ENCODE measurements at regions not wholly inside any gene's neighbourhood (a gene's known extent, or its start where the extent isn't known, plus 50 kb on each side); places are given as distances from the start of the nearest gene placed in this dataset.

- no peak for DNase-seq
- ChIA-PET POLR2A (no interaction called here), CTCF (no interaction called here)
- Histone ChIP-seq H3K27me3 (ENCODE audit: insufficient read depth, low read length, poor library complexity, severe bottlenecking) (no peaks in the 10 kb centered on the region), H3K9me3 (ENCODE audit: low read length) (no peaks in the 10 kb centered on the region), H3K36me3 (ENCODE audit: insufficient read depth, low read length) (no peaks in the 10 kb centered on the region), H3K27ac (ENCODE audit: low read depth, low read length) (no peak overlapping the region), H3K4me3 (ENCODE audit: low read length) (no peak overlapping the region), H3K4me1 (ENCODE audit: insufficient read depth, low read length) (no peaks in the 10 kb centered on the region)
- Mint-ChIP-seq H3K4me1 (no peaks in the 10 kb centered on the region), H3K27me3 (peaks cover 7 to 10% of the 10 kb centered on the region in 2 donors), H3K9me3 (no peaks in the 10 kb centered on the region), H3K4me3 (no peak overlapping the region), H3K27ac (no peak overlapping the region), H3K36me3 (no peaks in the 10 kb centered on the region)
Measured at GRCh38 chr11:130526846-130527245, 78.4 kb downstream of the ADAMTS15 start.

- H3K9me3 Mint-ChIP-seq, result no peaks in the 10 kb centered on the region
- no peaks in the 10 kb centered on the region for H3K4me1 ChIP-seq (ENCODE audit: insufficient read depth, low read length)
- DNase-seq, result no peak
- no peak overlapping the region for H3K4me3 ChIP-seq (ENCODE audit: low read length)
- ChIA-PET CTCF (no interaction called here), POLR2A (no interaction called here)
- H3K4me1 Mint-ChIP-seq, result no peaks in the 10 kb centered on the region
- no peaks in the 10 kb centered on the region for H3K9me3 ChIP-seq (ENCODE audit: low read length)
- H3K36me3 ChIP-seq (ENCODE audit: insufficient read depth, low read length), result no peaks in the 10 kb centered on the region
- no peak overlapping the region for H3K4me3 Mint-ChIP-seq
- H3K36me3 Mint-ChIP-seq, result no peaks in the 10 kb centered on the region
- H3K27me3 ChIP-seq (ENCODE audit: insufficient read depth, low read length, poor library complexity, severe bottlenecking), result no peaks in the 10 kb centered on the region
- H3K27ac Mint-ChIP-seq, result no peak overlapping the region
- H3K27me3 Mint-ChIP-seq, result peaks cover 4 to 13% of the 10 kb centered on the region in 2 donors
- no peak overlapping the region for H3K27ac ChIP-seq (ENCODE audit: low read depth, low read length)
Measured at GRCh38 chr11:130527636-130528297, 79.3 kb downstream of the ADAMTS15 start.

- peaks cover under 1 to 13% of the 10 kb centered on the region in 2 donors for H3K27me3 Mint-ChIP-seq
Measured at GRCh38 chr11:130528298-130529261, 80.1 kb downstream of the ADAMTS15 start.

GRCh38 chr11:130529366-130529765 lies 80.9 kb downstream of the ADAMTS15 start:
- Histone ChIP-seq H3K27me3 (ENCODE audit: insufficient read depth, low read length, poor library complexity, severe bottlenecking) (no peaks in the 10 kb centered on the region), H3K27ac (ENCODE audit: low read depth, low read length) (no peak overlapping the region), H3K9me3 (ENCODE audit: low read length) (no peaks in the 10 kb centered on the region), H3K36me3 (ENCODE audit: insufficient read depth, low read length) (no peaks in the 10 kb centered on the region), H3K4me3 (ENCODE audit: low read length) (no peak overlapping the region), H3K4me1 (ENCODE audit: insufficient read depth, low read length) (no peaks in the 10 kb centered on the region)
- CTCF ChIA-PET, result no interaction called here
- H3K4me1 Mint-ChIP-seq, result no peaks in the 10 kb centered on the region
- no peak overlapping the region for H3K27ac Mint-ChIP-seq
- H3K27me3 Mint-ChIP-seq, result peaks cover under 1 to 13% of the 10 kb centered on the region in 2 donors
- no peak overlapping the region for H3K4me3 Mint-ChIP-seq
- POLR2A ChIA-PET, result no interaction called here
- H3K36me3 Mint-ChIP-seq, result no peaks in the 10 kb centered on the region
- DNase-seq, result no peak
- no peaks in the 10 kb centered on the region for H3K9me3 Mint-ChIP-seq

More at GRCh38 chr11:130528298-130529261, 80.1 kb downstream of the ADAMTS15 start:
- Mint-ChIP-seq H3K9me3 (no peaks in the 10 kb centered on the region), H3K36me3 (no peaks in the 10 kb centered on the region), H3K4me1 (no peaks in the 10 kb centered on the region), H3K27ac (no peak overlapping the region), H3K4me3 (no peak overlapping the region)
- Histone ChIP-seq H3K27ac (ENCODE audit: low read depth, low read length) (no peak overlapping the region), H3K9me3 (ENCODE audit: low read length) (no peaks in the 10 kb centered on the region), H3K27me3 (ENCODE audit: insufficient read depth, low read length, poor library complexity, severe bottlenecking) (no peaks in the 10 kb centered on the region), H3K36me3 (ENCODE audit: insufficient read depth, low read length) (no peaks in the 10 kb centered on the region), H3K4me1 (ENCODE audit: insufficient read depth, low read length) (no peaks in the 10 kb centered on the region), H3K4me3 (ENCODE audit: low read length) (no peak overlapping the region)
- ChIA-PET CTCF (no interaction called here), POLR2A (no interaction called here)
- no peak for DNase-seq

- CTCF ChIA-PET, result no interaction called here
Measured at GRCh38 chr11:130531061-130531460, 82.6 kb downstream of the ADAMTS15 start.

GRCh38 chr11:130533113-130533798 lies 84.8 kb downstream of the ADAMTS15 start:
- H3K4me1 Mint-ChIP-seq, result no peaks in the 10 kb centered on the region
- Histone ChIP-seq H3K36me3 (ENCODE audit: insufficient read depth, low read length) (no peaks in the 10 kb centered on the region), H3K4me3 (ENCODE audit: low read length) (no peak overlapping the region), H3K4me1 (ENCODE audit: insufficient read depth, low read length) (no peaks in the 10 kb centered on the region), H3K27me3 (ENCODE audit: insufficient read depth, low read length, poor library complexity, severe bottlenecking) (no peaks in the 10 kb centered on the region), H3K27ac (ENCODE audit: low read depth, low read length) (no peak overlapping the region), H3K9me3 (ENCODE audit: low read length) (no peaks in the 10 kb centered on the region)
- ChIA-PET CTCF (no interaction called here), POLR2A (no interaction called here)
- no peak for DNase-seq
- no peak overlapping the region for H3K4me3 Mint-ChIP-seq
- no peaks in the 10 kb centered on the region for H3K36me3 Mint-ChIP-seq
- H3K27ac Mint-ChIP-seq, result no peak overlapping the region
- no peaks in the 10 kb centered on the region for H3K9me3 Mint-ChIP-seq
- peaks cover 9 to 12% of the 10 kb centered on the region in 2 donors for H3K27me3 Mint-ChIP-seq

More at GRCh38 chr11:130531061-130531460, 82.6 kb downstream of the ADAMTS15 start:
- H3K27me3 ChIP-seq (ENCODE audit: insufficient read depth, low read length, poor library complexity, severe bottlenecking), result no peaks in the 10 kb centered on the region
- H3K36me3 ChIP-seq (ENCODE audit: insufficient read depth, low read length), result no peaks in the 10 kb centered on the region
- Mint-ChIP-seq H3K4me3 (no peak overlapping the region), H3K4me1 (no peaks in the 10 kb centered on the region), H3K9me3 (no peaks in the 10 kb centered on the region), H3K36me3 (no peaks in the 10 kb centered on the region), H3K27me3 (peaks cover 7 to 10% of the 10 kb centered on the region in 2 donors), H3K27ac (no peak overlapping the region)
- POLR2A ChIA-PET, result no interaction called here
- no peak for DNase-seq
- H3K4me3 ChIP-seq (ENCODE audit: low read length), result no peak overlapping the region
- no peaks in the 10 kb centered on the region for H3K9me3 ChIP-seq (ENCODE audit: low read length)
- H3K4me1 ChIP-seq (ENCODE audit: insufficient read depth, low read length), result no peaks in the 10 kb centered on the region
- no peak overlapping the region for H3K27ac ChIP-seq (ENCODE audit: low read depth, low read length)

GRCh38 chr11:130533871-130534270 lies 85.4 kb downstream of the ADAMTS15 start:
- H3K27ac Mint-ChIP-seq, result no peak overlapping the region
- H3K27me3 Mint-ChIP-seq, result peaks cover 9 to 12% of the 10 kb centered on the region in 2 donors
- H3K4me1 Mint-ChIP-seq, result no peaks in the 10 kb centered on the region
- Histone ChIP-seq H3K9me3 (ENCODE audit: low read length) (no peaks in the 10 kb centered on the region), H3K4me3 (ENCODE audit: low read length) (no peak overlapping the region), H3K4me1 (ENCODE audit: insufficient read depth, low read length) (no peaks in the 10 kb centered on the region), H3K27ac (ENCODE audit: low read depth, low read length) (no peak overlapping the region), H3K36me3 (ENCODE audit: insufficient read depth, low read length) (no peaks in the 10 kb centered on the region), H3K27me3 (ENCODE audit: insufficient read depth, low read length, poor library complexity, severe bottlenecking) (no peaks in the 10 kb centered on the region)
- H3K4me3 Mint-ChIP-seq, result no peak overlapping the region
- ChIA-PET POLR2A (no interaction called here), CTCF (no interaction called here)
- no peaks in the 10 kb centered on the region for H3K9me3 Mint-ChIP-seq
- no peak for DNase-seq
- H3K36me3 Mint-ChIP-seq, result no peaks in the 10 kb centered on the region

- H3K27me3 Mint-ChIP-seq, result peaks cover 6 to 12% of the 10 kb centered on the region in 2 donors
- no peak overlapping the region for H3K4me3 ChIP-seq (ENCODE audit: low read length)
- ChIA-PET CTCF (no interaction called here), POLR2A (no interaction called here)
- H3K9me3 ChIP-seq (ENCODE audit: low read length), result no peaks in the 10 kb centered on the region
- H3K4me3 Mint-ChIP-seq, result no peak overlapping the region
- no peaks in the 10 kb centered on the region for H3K4me1 Mint-ChIP-seq
- H3K36me3 Mint-ChIP-seq, result no peaks in the 10 kb centered on the region
- H3K27ac Mint-ChIP-seq, result peak overlapping the region in 1 of 8 donors; percentile 19
- no peak for DNase-seq
- H3K27ac ChIP-seq (ENCODE audit: low read depth, low read length), result no peak overlapping the region
- H3K36me3 ChIP-seq (ENCODE audit: insufficient read depth, low read length), result no peaks in the 10 kb centered on the region
- no peaks in the 10 kb centered on the region for H3K9me3 Mint-ChIP-seq
- H3K4me1 ChIP-seq (ENCODE audit: insufficient read depth, low read length), result no peaks in the 10 kb centered on the region
- no peaks in the 10 kb centered on the region for H3K27me3 ChIP-seq (ENCODE audit: insufficient read depth, low read length, poor library complexity, severe bottlenecking)
Measured at GRCh38 chr11:130534551-130534950, 86.1 kb downstream of the ADAMTS15 start.

Measured in CD8-positive, alpha-beta memory T cell (primary cell).